Activated T-cell treated with anti-CD3 and anti-CD28 coated beads, Interleukin-2, amount 50 U/mL, for 48 hours (primary cell): ENCODE measurements at regions not wholly inside any gene's neighbourhood (a gene's known extent, or its start where the extent isn't known, plus 50 kb on each side); places are given as distances from the start of the nearest gene placed in this dataset.

Experiments
- DNase-seq, 2 experiments: peaks; one replicate each; pipeline ENCODE4 v3.0.0-alpha.2; 2020

DNA sequence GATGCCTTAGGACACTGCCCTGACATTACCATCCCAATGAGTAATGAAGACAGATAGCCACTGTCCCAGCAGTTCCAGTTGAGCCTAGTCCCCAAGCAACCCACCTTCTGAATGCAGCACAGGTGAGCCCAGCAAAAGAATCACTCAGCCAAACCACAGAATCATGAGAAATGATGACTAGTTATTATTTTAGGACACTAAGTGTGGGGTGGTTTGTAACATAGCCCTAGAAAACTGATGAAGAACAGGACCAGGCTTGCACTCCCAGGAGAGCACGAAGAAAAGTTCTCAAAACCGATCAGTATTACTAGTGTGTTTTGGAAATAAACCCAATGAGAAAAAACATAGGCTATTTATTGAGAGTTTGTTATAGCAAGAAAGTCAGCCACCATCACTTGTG lies 129.6 kb upstream of the CNTN6 start:
- no peak for DNase-seq

DNA sequence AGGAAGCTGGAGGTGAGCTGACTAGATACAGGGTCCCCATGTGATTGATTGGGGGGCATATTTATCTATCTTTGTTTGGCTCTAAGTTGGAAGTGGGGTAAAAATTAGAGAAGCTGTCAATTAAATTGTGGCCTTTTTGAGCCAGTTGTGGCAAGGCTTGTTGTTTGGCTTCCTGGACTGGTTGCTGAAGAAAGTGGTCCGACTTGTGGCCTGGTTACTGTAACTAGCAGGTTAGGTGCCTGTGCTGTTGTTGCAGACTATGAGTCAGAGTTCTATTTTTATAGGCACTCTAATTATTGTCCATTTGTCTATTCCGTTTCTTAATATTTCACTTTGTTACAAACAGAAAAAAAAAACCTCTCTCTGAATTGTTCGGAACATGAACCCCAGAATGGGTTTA lies 129.1 kb upstream of the CNTN6 start:
- no peak for DNase-seq

DNA sequence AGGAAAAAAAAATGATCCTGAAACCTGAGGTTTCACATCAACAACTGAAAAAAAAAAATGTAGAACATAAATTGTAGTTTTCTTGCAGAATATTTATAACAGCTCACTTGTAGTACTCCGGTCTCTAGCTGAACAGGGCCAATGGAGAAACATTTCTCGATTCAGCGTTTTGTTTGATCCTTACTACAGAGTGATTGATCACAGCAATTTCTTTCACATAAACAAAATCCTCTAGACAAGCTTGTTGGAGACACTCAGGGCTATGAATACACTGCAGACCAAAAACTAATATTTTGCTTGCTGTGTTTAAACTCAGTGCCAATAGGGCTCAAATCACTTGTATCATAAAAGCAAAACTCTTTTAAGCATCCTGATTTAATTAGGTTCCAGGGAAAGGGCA lies 127.0 kb upstream of the CNTN6 start:
- DNase-seq, result no peak

DNA sequence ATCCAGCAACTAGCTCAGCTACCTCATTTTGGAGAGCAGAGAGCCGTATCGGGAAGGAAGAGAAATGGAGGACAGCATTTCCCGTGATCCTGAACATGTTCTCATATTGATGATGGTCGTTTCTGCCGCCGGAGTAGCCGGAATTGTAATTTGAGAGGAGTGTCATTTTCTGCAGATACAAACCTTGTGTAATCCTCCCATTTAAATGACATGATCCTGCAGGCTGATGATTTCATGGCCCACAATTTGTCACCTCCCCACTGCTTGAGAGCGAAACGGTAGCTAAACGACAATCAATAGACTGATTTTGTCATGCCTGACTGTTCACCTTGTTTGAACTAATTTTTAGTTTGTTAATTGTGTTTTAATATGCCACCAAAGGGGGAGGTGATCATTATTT lies 126.5 kb upstream of the CNTN6 start:
- no peak for DNase-seq

DNA sequence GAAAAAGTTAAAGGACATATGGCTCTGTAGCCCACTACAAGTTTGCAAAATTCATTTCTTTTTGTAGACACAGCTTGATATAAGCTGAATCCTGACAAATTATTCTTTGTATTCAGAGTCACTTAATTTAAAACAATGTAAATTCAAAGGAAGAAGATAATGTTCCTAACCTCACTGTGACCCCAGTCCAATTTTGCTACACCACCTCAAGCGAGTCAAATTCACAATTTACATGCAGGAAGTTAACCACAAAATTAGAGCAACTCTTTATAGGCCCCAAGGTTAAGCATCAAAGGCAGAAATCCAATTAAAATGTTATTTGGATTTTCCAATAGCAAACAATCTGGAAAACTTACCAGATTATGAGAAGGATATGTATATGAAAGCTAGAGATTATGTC lies 119.5 kb upstream of the CNTN6 start:
- no peak for DNase-seq

DNA sequence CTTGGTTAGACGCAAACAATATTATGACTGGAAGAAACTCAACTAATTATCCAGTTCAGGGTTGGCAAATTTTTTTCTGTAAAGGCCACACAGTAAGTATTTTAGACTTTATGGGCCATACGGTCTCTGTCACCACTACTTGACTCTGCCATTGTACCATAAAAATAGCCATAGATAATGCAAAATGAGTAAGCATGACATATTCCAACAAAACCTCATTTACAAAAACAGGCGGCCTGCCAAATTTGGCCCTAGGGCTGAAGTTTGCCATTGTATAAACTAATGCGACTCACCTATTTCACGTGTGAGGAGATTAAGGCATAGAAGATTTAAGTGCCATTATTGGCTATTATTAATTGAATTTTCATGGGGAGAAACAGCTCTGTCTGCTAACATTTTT lies 116.8 kb upstream of the CNTN6 start:
- no peak for DNase-seq

DNA sequence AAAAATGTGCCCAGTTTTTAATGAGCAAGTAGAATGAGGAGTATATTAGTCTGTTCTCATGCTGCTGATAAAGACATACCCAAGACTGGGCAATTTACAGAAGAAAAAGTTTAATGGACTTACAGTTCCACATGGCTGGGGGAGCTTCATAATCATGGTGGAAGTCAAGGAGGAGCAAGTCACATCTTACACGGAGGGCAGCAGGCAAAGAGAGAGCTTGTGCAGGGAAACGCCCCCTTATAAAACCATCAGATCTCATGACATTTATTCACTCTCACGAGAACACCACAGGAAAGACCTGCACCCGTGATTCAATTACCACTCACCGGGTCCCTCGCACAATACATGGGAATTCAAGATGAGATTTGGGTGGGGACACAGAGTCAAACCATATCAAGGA lies 111.7 kb upstream of the CNTN6 start:
- no peak for DNase-seq

DNA sequence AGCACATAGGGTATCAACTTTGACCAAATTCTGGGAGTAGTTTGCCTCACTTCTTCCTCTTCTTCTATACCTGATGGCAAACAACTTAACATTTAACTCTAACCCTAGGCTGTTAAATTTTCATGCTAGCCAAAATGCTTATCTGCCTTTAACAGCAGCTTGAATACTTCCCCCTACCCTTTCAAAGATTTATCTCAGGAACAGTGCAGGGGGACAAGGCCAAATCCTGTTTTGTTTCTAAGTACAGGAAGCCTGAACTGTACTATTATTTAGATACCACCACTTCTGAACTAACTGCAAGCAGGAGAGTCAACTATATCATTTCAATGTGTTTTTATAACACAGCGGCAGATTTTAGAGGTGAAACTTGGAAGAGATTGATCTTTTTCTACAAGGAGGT lies 104.0 kb upstream of the CNTN6 start:
- no peak for DNase-seq

DNA sequence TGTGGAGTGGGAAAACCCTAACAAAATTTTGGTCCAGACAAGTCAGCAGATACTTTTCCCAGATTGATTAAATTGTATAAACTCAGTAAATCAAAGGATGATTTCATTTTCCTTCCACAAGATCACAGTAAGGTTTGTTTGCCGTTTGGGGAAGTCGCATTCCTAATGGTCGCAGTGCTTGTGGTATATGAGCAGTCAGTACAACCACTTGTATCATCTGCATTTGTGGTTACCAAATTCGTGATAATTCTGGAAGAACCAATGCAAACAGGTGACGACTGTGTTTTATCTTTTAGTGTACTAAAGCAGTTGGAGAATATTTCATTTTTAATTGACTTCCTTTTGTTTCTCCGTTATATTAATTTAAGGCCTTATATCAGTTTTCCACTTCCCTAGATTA lies 100.0 kb upstream of the CNTN6 start:
- no peak for DNase-seq

DNA sequence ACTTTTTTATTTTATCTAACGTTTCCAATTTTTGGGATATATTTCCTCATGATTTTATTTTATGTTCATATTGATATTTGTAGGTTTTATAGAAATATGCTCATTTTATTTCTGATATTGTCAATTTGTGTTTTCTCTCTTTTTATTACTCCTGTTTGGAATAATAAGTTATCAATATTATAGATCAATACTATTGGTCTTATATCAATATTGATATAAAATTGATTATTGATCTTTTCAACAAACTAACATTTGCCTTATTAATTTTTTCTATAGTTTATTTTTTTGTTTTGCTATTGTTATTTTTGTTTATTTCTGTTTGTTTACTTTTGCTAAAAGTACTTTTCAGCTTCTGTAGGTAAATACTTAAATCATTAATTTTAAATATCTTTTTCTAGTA lies 90.8 kb upstream of the CNTN6 start:
- no peak for DNase-seq

DNA sequence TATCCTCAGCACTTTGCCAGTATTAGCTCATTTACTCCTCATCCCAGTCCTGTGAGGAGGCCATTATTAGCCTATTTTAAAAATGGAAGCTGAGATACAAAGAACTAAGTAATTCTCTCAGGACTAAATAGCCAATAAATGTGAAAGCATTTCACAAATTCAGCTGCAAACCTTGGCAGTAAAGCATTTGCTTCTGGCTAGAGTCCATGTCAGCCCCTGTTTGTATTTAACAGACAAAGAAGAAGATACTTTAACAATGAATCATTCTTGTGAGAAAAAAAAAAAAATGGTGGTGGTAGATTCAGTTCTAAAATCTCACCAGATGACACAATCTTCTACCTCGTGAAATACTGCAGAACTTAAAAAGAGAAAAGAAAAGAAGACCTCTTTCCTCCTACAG lies 85.0 kb upstream of the CNTN6 start:
- no peak for DNase-seq

DNA sequence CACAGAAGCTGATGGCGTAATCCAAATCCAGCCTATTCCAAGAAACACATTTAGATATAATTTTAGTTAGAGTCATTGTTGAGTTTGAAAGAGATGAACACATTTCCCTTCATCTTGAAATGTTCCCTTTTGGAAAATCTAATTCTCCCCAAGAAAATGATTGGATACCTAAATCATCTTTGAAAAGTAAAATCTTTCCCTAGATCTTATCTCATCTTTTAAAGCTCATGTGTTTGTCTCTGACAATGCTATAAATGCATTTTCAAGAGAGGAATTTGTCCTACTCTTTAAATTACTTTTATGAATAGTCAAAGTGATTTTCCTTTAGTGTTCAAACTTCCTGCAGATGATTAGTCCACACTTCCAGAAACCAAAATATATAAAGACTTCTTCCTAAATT lies 82.6 kb upstream of the CNTN6 start:
- no peak for DNase-seq

DNA sequence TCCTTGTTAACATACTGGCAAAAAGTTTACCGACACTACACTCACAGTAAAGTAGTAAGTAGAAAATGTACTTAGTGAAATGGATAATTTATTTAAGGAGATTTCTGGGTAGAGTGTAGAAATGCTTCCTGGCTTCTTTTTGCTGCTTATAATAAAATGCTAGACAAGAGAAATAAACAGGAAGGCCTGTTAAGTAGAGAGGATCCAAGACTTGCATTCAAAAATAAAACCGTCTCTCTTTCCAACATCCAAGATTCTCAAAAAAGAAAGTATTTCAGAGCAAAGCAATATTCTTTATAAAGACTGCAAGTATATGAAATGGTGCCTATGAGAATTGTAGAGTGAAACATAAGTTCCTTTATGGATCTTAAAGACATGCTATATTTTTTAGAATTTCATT lies 77.0 kb upstream of the CNTN6 start:
- DNase-seq, result no peak

DNA sequence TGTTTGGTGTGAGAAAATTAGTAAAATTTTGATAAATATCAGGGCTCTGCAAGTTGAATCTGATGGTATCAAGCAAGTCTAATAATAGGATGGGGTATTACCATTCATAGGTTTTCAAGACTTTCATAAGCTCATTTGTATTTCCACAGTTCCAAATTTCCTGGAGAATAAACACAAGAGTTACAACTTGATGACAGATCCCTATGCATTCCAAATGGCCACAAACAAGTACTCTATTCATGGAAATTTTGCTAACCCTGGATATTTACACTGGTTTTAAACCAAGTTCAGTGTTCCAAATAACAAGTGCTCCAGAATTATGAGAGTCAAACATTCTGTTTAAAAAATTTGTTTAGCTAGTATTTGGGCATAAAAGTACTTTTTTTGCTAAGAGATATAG lies 75.0 kb upstream of the CNTN6 start:
- no peak for DNase-seq

DNA sequence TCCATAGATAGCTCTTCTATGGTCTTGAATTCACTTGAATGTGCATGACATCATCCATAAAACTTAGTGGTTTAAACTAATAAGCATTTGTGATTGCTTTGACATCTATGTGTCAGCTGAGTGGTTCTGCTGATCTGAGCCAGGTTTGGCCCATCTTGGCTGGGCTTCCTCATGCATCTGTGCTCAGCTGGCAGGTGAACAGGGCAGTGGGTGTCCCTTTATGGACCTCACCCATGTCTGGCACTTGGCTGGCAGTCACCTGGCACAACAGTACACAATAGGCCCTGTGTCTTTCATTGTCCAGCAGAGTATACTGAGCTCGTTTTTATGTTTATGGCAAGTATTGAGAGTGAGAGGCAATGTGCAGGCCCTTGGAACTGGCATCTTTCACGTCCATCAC lies 73.7 kb upstream of the CNTN6 start:
- no peak for DNase-seq

DNA sequence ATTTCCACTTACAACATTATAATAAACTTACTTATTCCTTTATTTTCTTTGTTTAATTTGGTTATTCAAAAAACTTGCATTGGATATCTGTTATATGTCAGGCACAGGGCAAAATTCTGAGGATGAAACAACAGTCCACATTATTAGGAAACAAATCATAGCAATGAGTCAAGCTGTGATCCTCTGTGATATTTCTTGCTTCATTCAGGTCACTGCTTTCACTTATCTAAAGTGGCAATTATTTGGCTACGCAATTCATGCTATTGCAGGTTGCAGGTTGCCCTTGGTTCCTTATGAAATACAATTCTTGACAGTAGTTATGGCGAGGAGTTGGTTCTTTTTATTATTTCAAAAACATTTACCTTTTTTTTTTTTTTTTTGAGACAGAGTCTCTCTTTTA lies 66.4 kb upstream of the CNTN6 start:
- no peak for DNase-seq

DNA sequence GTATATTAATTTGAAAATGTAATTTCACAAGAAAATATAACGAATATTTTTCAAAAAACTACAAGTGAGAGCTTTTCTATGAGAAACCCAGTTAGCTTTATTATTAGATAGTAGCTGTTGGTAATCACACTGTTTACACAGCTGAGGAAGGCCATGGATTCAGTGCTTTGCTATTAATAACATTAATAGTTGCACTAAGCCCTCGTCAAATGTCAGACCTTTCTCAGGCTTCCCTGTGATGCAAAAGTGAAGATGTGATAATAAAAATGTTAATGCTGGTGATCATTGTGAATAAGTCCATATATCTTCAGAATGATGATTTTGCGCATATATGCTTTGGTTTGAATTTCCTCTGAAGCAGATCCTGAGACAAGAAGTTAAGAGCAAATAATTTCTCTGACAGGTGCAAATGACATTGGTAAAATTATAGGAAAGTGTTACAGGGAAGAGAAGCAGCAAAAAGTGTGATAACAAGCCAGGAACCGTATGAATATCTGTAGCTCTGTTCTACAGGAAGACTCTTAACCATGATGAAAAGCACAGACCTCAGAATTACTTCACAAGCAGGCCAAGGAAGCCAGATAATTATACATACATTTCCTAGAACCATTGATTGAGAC lies 56.5 kb upstream of the CNTN6 start:
- no peak for DNase-seq

DNA sequence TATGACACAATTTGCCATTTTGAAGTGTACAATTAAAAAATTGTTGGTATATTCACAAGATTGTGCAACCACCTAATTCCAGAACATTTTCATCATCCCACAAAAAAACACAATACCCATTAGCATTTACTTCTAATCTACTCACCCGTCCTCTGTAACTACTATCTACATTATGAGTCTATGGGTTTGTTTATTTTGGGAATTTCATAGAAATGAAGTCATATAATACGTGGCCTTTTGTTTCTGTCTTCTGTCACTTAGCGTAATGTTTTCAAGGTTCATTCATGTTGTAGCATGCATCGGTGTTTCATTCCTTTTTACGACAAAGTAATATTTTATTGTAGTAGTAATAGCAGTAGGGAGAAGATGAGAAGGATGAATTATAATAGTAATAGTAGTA lies 55.2 kb upstream of the CNTN6 start:
- DNase-seq, result no peak
